GM19467 (cell line): ENCODE measurements at regions not wholly inside any gene's neighbourhood (a gene's known extent, or its start where the extent isn't known, plus 50 kb on each side); places are given as distances from the start of the nearest gene placed in this dataset.

ENCODE experiments used
- ATAC-seq: cut with Tn5 transposase; IDR thresholded peaks from one replicate; pipeline ENCODE4 v1.9.1; 2021; ENCODE audit warnings: mild to moderate bottlenecking, moderate library complexity; ENCODE audit not compliant: unreplicated experiment

DNA sequence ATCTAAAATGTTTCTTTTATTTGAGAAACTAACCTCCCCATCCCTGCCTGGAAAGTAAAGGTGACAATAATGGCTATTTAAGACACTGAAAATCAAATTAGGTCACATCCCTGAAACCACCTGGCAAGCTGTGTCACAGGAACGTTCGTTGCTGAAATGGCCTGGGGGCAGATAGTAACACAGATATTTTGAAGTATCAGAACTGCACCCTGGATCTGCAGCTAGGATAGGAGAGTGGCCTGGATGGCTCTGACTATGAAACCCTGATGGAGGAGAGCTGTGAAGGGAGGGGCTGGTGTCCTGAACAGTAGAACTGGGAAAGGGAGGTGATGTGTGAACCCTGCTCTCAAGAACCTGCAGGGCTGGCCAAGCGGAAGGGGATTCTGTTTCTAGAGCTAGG is 648.3 kb upstream of the CFAP20DC start:
- ATAC-seq = no peak

DNA sequence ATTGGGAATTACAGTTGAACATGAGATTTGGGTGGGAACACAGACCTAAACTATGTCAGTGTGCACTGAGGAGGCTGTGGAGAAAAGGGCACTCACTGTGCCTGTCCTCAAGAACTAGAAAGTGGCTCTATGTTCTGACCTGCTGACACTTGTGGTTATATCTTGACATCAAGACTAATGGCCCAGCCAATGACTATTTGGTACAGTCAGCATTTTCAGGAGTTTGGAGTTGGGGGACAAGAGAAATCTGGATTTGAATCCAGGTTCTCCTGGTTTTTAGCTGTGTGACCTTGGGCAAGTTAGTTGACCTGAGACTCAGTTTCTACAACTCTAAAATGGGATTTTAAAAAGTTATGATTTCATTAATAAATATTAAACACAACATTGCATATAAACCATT is 647.0 kb upstream of the CFAP20DC start:
- ATAC-seq = no peak

DNA sequence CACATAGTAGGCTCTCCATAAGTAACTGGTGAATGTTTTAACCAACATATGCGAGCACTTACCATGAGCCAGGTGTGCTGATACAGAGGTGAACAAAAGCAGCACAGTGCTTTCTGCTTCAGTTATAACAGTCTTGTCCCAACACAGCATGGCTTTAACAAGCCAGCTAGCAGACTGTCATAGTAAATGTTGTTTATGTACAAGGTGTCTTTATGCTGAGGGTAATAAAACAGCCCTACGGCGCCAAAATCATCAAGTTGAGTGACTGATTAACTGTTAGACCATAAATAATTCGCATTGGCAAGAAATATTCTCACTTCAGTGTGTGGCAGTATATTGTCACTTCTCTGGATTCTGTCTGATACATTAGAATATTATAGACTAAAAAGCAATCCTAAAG is 646.0 kb upstream of the CFAP20DC start:
- no peak for ATAC-seq

DNA sequence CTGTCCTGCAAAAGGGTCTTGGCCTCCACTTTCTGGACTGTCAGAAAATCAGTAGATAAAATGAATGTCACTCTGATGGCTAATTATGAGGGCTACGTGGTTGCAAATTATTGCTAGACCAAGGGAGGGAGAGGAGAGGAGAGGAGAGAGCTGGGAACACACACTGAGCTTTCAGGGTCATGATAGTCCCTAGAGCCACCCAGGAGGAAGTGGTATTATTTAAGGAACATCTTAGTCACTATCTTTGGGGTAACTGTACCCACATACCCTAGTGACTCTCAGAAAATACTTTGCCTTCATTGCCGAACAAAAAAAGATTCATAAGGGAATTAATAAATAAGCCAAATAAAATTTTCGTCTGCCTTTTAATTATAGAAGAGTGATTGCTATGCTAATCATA is 642.3 kb upstream of the CFAP20DC start:
- no peak for ATAC-seq

DNA sequence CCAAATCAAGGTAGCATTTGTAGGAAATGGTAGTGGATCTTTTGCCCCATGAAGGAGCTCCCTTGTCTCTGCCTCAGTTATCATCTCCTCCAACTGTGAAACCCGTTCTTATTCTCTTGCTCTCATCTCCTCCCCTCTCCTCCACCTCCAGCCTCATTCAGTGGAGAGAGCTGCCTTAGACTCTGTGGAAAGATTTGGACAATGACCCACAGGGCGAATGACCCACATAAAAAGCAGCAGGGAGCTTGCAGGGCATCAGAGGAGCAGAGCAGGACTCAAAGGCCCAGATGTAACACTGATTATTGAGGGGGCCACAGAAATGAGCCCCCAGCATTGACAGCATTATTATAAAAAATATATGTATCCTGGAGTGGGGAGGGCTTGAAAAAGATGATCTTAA is 641.1 kb upstream of the CFAP20DC start:
- no peak for ATAC-seq

DNA sequence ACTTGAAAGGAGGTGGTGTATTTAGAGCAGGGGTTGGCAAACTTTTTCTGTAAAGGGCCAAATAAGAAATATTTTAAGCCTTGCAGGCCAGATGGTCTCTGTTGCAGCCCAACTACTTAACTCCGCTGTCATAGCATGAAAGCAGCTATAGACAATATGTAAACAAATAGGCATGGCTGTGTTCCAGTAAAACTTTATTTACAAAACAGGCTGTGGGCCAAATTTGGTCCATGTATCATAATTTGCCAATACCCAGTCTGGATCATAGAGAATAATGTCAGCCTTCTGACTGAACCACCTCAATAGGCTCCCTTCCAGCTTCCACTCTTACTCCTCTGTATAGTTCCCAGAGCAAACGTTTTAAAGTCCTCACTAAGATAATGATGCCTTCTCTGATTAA is 638.8 kb upstream of the CFAP20DC start:
- ATAC-seq = no peak

DNA sequence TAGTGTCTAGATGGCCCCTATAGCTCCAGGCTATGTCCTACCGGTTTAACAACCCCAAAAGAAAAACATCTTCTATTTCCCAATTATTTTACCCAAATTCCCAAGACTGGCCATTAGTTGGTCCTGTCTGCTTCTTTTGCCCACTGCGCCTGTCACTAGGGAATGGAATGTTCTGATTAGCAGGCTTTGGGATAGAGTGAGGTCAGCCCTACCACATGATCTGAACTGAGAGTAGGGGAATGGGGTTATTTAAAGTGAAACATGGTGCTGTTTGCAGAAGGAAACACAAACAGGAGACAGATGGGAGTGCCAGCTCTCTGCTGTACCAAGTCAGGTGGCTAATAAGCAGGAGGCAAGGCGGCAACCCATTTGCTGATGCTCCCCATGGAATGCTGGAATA is 635.6 kb upstream of the CFAP20DC start:
- ATAC-seq = no peak

DNA sequence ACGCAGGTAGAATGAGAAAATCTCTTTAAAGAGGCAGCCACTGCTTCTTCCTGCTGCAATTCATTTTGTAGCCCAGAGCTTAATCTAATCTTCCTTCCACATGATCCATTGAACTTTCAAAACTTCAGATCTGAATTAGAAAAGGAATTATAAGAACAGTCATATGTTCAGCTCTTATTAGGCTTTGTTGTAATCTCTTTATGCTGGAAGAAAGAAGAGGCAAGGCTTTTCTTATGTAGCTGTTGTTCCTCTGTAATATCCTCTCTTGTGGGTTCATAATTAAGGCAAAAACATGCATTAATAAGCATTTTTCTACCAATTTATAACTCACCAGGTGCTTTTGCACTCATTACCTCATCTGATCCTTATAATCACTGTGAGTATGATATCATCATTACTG is 634.9 kb upstream of the CFAP20DC start:
- ATAC-seq = no peak

DNA sequence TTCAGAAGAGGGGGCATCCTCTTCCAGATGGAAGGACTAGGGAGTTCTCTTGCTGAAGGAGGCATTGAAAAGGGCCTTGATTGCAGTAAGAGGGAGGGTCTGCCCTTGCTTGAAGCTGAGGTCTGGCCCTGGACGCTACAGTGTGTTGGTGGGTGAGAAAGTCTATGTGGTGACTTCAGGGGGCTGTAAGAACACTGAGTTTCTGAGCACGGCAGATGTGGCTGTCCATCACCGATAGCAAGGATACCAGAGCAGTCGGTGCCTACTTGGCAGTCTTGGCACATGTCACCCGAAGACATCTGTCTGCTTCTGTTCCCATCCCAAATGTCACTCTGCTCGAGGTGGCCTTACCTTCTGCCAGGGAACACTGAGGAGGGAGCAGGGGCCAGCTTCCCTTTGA is 631.1 kb upstream of the CFAP20DC start:
- ATAC-seq = no peak

DNA sequence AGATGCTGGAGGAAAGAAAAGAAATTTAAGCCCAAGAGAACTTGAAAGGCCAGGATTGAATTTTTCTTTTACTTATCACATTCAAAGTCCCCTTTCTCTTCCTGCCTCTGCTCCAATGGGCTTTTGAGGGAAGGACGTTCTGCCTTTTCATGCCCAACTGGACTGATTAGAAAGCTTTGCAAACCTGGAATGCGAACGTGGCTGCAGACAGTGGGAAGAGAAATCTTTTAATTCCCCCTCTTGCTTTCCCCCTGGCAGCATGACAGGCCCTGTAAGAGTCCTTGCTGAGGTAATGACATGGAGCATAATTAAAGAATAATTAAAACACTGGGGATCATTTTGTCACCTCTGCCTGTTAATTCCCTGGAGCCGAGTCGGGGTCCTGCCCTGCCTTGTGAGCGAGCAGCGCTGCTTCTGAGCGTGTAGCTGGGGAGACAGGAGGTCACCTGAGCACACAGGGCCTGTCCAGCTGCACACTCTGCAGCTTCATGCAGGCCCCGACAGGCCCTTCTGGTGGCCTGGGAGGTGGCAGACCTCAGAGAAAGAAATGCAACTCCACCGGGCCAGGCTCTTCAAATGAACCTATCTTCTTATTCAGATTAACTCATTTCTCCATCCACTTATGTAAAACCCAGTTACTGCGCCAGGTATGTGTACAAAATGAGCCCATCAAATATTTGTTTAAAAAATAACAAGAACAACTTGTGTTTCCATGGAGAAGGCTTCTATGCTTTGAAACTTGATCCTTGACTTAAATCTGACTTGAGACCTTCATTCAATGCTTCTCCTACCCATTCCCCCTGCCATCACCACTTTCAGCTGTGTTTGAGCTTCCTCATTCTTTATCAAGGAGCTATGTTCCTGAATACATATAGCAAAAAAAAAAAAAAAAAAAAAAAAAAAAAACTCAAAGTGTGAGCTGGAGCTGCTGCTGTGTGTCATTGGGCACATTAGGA is 628.2 kb upstream of the CFAP20DC start:
- no peak for ATAC-seq

DNA sequence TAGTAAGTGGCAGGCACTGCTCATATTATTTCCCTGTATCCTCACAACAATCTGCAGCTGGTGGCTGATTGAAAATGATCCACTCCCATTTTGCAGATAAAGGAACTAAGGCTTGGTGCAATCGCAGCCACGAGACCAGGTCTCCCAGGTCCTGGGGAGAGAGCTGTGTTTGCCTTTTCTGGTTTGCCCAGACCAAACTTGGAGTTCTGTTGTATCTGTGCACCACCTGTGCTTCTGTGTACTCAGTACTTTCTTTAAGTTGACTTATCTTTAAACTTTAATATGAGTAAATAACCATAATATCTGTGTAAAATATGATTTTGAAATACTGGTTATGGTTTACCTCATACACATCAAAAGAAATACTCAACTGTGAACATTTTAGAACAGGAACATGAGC is 625.7 kb upstream of the CFAP20DC start:
- no peak for ATAC-seq

DNA sequence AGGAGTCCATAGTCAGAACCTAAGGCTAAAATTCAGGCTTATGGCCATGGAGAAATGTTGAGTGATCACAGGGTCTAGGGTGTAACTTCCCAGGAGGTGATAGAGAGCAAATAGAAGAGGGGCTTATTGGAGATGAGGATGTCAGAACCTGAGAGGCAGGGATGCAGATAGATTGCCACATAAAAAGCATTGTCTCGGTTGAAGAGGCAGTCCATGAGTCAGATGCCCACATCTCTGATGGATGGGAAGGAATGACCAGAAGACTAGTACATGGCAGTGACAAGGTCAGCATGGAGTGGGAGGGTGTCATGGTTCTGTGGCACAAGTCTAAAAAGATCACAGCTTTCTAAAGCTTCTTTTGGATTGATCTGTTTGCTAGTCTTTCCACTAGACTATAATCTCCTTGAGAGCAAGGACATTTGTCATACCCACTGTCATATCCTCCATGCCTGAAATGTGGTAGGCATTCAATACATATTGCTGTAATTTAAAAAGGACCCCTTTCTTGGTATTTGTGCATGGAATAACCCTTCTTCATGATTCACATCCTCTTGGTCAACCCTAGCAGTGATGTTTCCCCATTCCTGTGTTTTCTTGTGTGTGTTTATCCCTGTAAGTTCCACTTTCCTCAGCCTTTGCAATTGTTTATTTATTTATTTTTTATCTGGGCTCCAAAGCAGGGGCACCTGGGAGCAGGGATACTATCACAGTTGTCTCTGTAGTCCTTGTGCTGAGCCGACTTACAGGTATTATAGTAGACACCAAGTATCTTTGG is 613.4 kb upstream of the CFAP20DC start:
- no peak for ATAC-seq

DNA sequence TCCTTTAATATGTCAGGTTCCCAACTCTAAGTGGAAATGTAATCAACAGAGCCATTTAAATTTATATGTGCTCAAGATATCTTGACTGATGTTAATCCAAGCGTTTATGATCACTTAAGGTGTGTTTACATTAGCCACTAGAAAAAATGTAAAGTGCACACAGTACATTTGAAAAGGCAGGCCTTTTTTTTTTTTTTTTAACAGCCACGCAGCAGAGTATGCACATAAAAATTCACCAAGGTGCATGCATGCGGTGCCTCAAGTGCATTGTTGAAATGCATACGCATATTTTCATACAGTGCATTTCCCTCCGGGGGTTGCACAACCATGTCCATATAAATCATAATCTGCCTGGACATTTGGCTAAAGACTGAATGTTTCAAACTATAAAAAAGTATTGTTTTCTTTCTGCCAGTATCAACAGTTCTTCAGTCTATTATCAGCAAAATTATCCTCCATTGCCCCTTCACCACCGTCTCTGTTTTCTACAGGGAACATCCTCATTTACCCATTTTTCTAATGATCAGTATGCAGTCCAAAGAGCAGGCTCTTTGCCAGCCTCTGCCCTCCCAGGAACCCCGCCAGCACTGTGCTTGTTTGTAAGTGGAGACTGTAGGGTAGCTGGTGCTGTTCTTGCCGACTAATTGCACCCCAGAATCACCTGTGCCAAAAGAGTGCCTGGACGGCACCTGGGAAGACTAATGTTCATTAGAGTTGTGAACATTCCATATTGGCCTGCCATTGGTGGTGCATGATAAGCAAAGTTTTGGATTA is 611.2 kb upstream of the CFAP20DC start:
- ATAC-seq = no peak

DNA sequence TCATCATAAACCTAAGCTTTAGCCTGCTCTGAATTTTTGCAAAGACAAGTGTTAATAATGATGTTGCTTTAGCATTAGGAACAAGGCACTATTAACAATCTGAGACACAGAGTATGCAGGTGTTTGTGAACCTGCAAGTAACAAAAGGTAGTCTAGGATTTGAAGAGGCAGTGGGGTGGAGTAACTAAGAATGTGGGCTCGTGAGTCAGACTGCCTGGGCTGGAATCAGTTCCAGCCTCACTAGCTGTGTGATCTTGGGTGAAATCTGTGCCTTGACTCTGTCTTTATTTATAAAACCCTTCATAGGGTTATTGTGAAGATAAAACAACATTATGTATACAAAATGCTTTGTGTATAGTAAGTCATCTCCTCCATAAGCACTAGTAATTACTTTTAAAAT is 610.6 kb upstream of the CFAP20DC start:
- no peak for ATAC-seq

DNA sequence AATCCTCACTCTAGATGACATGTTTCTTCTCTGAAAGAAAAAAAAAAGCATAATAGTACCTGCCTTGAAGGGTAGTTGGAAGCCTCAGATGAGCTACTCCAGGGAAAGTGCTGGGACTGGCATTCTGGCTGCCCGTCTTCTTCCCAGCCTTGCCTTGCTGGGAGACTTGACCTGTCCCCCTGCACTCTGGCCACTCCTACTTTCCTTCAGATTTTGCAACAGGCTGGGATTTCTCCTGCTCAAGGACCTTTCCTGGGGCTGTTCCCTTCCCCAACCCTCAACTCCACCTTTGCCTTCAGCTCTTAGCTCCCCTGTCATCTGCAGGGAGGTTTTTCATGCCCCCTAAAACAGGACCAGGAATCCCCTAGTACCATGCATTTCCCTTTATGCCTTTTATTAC is 609.9 kb upstream of the CFAP20DC start:
- no peak for ATAC-seq

DNA sequence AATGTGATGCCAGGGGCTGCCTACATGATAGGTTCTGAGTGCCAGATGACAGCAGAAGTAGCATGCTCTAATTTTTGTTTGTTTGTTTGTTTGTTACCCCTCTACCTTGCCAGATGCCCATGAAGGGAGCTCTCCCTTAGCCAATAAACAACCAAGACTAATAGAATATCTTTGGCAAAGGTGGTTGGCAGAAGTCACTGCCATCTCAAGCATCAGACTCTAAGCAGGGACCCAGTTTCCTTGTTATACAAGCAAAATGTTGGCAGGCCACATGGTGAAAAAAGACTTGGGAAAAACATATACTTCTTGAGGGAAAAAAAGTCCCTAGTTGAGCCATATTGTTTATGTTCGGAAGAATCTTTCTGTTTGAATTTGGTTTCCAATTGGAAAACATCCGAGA is 609.0 kb upstream of the CFAP20DC start:
- ATAC-seq = no peak

DNA sequence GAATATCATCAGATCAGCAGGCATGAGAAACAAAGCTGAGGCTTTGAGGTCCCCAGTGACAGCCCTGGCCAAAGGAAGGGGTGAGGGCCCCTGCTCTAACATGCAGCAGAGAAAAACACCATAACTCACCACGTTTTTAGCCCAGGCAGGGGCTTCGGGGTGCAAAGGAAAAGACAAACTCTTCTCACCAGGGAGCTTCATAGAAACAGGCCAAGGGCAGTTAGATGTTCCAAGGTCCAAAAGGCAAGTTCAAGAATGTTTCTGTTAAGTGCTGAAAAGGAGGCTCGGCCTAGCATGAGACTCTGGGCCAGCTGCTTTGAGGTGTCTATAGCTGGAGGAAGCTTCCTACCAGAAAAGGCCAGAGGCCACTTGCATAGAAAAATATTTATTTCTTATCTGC is 608.4 kb upstream of the CFAP20DC start:
- no peak for ATAC-seq

DNA sequence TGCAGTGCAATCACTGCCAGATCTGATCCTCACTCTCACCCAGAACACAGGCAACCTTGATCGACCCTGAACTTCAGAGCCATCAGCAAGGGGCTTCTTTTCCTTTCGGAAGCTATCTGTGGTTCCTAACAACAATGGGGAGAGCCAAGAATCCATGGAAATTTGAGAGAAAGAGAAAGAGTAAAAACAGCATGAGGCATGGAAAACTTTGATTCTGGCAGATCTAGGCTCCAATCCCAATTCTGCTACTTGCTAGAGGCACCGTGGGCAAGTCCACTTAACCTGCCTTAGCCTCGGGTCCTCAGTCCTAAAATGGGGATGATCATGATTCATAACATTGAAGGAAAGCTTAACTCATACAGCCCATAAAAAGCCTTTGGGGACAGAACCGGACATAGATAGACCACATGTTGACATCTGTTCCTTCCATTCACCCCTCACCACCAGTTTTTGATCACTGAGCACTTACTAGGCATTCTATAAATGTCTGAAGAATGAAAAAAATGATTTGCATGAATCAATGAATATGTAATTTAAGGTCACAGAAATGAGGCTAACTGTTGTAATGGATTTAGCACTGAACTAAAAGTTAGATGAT is 605.7 kb upstream of the CFAP20DC start:
- no peak for ATAC-seq

DNA sequence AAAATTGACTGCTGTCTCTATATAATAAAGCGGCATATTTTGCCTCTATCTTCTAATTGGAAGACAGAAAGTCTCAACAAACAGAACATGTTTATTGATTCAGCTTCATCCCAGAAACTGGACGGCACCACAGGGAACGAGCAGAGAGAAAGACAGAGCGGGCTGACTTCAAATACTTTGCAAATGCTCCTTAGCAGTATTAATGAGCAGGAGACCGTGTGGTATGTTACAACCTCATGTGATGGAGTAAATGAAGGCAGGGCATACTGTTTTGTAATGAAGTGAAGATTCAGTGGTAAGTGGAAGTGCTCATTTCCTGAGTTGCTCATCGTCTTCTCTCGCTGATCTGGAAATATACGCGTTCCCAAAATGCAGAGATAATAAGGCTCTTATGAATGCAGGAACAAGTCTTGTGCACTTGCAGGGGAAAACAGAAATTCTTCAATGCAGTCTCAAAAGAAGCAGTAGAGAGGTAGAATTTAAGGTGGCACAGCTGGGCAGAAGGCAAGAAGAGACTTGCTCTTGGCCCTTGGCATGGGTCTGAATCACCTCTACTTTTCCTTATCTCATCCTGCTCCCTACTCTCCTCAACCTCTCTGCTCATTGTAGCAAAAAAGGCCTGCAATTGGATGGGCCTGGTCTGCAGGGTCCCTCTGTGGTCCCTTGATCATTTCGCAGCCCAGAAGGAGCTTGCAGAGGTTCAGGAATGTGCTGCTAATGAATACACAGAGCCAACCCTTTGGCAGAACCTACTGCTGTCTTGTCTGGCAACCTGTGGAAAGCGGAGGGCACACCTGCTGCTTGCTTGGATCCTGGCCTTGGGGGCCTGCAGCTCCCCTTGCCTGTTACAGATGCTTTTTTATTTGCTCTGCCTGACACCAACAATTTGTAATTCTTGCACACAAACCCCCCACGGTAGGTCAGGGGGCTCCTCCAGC is 604.9 kb upstream of the CFAP20DC start:
- no peak for ATAC-seq

DNA sequence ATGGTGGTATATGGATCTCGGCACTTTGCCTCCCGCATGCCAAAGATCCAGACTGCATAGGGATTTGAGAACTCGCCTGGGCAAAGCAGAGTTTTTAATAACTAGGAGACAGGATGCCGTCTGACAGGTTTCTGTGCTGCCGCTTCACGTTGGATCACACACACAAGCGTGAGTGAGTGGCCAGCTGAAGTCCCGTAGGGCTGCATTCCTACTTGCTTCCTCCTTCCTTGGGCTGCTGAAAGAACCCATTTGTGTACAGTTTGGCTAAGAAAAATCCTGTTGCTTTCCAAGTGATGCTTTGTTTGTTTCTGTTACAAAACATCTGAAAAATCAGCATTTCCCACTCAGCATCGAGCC is 604.3 kb upstream of the CFAP20DC start:
- no peak for ATAC-seq
